Tibial artery (tissue), 4 donors: ENCODE measurements at regions not wholly inside any gene's neighbourhood (a gene's known extent, or its start where the extent isn't known, plus 50 kb on each side); places are given as distances from the start of the nearest gene placed in this dataset.

ENCODE experiments used
- DNase-seq, 2 donors: peaks; one replicate each; pipeline ENCODE4 v3.0.0-alpha.2; 2019
- H3K27ac ChIP-seq, 2 donors: fragments of 200-600 bp; sonication (generic) in 1 of 2; 1 replicate in 1 of 2; 2 replicates in 1 of 2; pipeline ENCODE4 v1.5.1; 2018 to 2019; ENCODE audit warnings: mild to moderate bottlenecking in 1 of 2
- H3K27me3 ChIP-seq, 2 donors: fragments of 200-600 bp; sonication (generic) in 1 of 2; one replicate each; pipeline versions ENCODE4 v1.5.1 to v1.6.0; 2016 to 2019
- H3K36me3 ChIP-seq, 3 donors: fragments of 200-600 bp; sonication (generic) in 2 of 3; one replicate each; pipeline ENCODE4 v1.5.1; 2016 to 2019; ENCODE audit warnings: mild to moderate bottlenecking in 2 of 3
- H3K4me1 ChIP-seq, 4 donors: fragments of 200-600 bp; sonication (generic) in 2 of 4; 1 replicate in 3 of 4; 2 replicates in 1 of 4; pipeline ENCODE4 v1.5.1; 2016 to 2019
- H3K4me3 ChIP-seq, 2 donors: fragments of 200-600 bp; sonication (generic) in 1 of 2; 1 replicate in 1 of 2; 2 replicates in 1 of 2; pipeline ENCODE4 v1.5.1; 2018 to 2019; ENCODE audit warnings: mild to moderate bottlenecking in 2 of 2
- H3K9me3 ChIP-seq, 3 donors: fragments of 200-600 bp; sonication (generic) in 1 of 3; one replicate each; pipeline ENCODE4 v1.5.1; 2016 to 2019
- intact Hi-C: fragments of 100-400 bp; cut with DNase I; formaldehyde crosslinking; loops from one replicate; pipeline ENCODE4 v1.15.0; 2023; ENCODE audit warnings: low total_unique reads
- TF ChIP-seq, protein P1 (sequence below), 2 experiments: fragments of 200-600 bp in 1 of 2; fragments of 450-650 bp in 1 of 2; IDR thresholded peaks; one replicate each; pipeline ENCODE4 v1.5.1; 2017 to 2019; ENCODE audit warnings: antibody characterized with exemption in 2 of 2, mild to moderate bottlenecking in 1 of 2, moderate library complexity in 1 of 2

DNA sequence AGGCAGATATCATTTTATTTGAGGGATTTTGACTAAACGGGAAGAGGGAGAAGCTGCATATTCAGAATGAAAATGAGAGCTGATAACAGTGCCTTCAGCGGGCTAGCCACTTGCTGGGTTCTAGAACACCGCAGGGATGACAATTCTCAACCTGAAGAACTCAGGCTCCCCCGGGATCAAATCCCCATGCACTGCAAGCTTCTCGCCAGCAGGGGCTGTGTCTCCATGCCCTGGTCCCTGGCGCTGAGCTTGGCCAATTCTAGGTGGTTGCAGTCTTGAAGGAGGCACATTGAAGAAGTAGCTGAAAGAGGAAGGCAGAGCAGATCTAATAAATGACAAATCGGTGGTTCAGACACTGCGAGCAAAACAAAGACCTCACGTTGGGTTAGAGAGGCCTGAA, 128.7 kb downstream of the UQCRFS1 start:
- TF ChIP-seq, protein P1, sequence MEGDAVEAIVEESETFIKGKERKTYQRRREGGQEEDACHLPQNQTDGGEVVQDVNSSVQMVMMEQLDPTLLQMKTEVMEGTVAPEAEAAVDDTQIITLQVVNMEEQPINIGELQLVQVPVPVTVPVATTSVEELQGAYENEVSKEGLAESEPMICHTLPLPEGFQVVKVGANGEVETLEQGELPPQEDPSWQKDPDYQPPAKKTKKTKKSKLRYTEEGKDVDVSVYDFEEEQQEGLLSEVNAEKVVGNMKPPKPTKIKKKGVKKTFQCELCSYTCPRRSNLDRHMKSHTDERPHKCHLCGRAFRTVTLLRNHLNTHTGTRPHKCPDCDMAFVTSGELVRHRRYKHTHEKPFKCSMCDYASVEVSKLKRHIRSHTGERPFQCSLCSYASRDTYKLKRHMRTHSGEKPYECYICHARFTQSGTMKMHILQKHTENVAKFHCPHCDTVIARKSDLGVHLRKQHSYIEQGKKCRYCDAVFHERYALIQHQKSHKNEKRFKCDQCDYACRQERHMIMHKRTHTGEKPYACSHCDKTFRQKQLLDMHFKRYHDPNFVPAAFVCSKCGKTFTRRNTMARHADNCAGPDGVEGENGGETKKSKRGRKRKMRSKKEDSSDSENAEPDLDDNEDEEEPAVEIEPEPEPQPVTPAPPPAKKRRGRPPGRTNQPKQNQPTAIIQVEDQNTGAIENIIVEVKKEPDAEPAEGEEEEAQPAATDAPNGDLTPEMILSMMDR (IDR thresholded peaks at IDR 0.05): no peak
- intact Hi-C loops: no loop called here
- H3K27ac ChIP-seq: no peak overlapping the region
- no peaks in the 10 kb centered on the region for H3K36me3 ChIP-seq
- no peak overlapping the region for H3K4me3 ChIP-seq
- no peaks in the 10 kb centered on the region for H3K27me3 ChIP-seq
- H3K4me1 ChIP-seq: no peaks in the 10 kb centered on the region
- no peak for DNase-seq
- no peaks in the 10 kb centered on the region for H3K9me3 ChIP-seq

DNA sequence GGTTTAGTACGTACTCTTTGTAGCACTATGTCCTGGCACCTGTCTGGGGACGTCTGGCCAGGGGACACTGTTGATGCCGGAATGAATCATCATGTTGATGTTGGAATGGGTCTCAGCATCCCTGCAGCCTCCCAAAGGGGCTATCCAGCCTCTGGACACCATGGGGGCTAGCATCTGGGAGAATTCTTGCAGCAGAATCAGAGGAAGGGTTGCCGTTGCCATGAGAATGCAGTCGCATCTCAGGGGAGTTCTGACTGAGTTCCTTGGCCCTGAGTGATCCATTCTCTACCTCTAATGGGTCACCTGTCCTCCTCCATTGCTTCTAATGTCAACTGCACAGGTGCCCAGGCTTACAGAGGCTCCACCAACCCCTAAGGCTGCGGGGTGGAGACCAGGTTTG, 129.1 kb downstream of the UQCRFS1 start:
- DNase-seq: peak in 1 of 2 donors; percentile 33
- intact Hi-C loops: no loop called here
- H3K27ac ChIP-seq: no peak overlapping the region
- H3K9me3 ChIP-seq: no peaks in the 10 kb centered on the region
- no peaks in the 10 kb centered on the region for H3K4me1 ChIP-seq
- no peaks in the 10 kb centered on the region for H3K27me3 ChIP-seq
- TF ChIP-seq, protein P1 (IDR thresholded peaks at IDR 0.05): no peak
- H3K4me3 ChIP-seq: no peak overlapping the region
- no peaks in the 10 kb centered on the region for H3K36me3 ChIP-seq

DNA sequence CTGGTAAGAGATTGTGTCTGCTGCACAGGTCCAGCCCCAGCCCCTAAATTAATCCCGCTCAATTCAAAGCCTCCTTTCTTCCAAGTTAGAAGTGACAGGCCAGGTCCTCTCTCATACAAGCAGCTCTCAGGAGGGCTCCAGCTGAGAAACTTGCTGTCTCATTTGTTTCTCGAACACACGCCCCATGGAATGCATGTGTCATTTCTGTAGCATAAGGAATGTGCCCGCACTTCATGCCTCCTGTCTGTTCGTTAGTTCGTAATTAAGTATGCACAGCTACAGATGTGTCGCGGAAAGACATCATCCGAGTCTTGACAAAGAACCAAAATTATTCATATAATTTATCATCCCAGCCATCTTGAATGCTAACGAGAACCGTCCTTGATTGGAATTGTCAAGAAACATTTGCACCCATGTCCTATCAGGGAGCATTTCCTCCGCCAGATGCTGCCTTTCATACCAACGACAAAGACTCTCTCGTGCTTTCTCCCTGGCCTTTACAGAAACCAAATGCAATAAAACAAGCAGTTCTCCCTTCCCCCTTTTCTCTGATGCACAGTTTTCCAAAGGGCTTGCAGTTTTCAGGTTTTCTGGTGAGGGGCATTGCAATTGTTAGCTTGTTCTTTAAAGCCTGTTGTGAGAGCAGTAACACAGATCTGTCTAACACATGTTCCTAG, 133.5 kb downstream of the UQCRFS1 start:
- no peaks in the 10 kb centered on the region for H3K4me1 ChIP-seq
- intact Hi-C loops: no loop called here
- no peaks in the 10 kb centered on the region for H3K36me3 ChIP-seq
- no peak for DNase-seq
- H3K27me3 ChIP-seq: no peaks in the 10 kb centered on the region
- H3K27ac ChIP-seq: no peak overlapping the region
- H3K9me3 ChIP-seq: no peaks in the 10 kb centered on the region
- H3K4me3 ChIP-seq: no peak overlapping the region
- TF ChIP-seq, protein P1 (IDR thresholded peaks at IDR 0.05): no peak

DNA sequence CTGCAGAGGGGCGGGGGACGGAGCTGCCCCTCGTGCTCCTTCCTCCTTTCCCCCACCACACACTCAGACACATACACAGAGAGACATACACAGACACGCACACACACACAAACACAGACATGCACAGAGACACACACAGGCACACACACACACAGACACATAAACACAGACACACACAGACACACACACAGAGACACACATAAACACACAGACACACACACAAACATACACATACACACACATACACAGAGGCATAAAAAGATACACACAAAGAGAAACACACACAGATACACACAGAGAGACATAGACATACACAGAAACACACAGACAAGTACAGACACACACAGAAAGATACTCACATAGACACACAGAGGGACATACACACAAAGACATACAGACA, 136.0 kb downstream of the UQCRFS1 start:
- Histone ChIP-seq H3K4me3 (no peak overlapping the region), H3K36me3 (no peaks in the 10 kb centered on the region), H3K4me1 (no peaks in the 10 kb centered on the region), H3K27ac (no peak overlapping the region), H3K9me3 (no peaks in the 10 kb centered on the region), H3K27me3 (no peaks in the 10 kb centered on the region)
- no peak for DNase-seq
- TF ChIP-seq, protein P1 (IDR thresholded peaks at IDR 0.05): no peak
- intact Hi-C loops: no loop called here

DNA sequence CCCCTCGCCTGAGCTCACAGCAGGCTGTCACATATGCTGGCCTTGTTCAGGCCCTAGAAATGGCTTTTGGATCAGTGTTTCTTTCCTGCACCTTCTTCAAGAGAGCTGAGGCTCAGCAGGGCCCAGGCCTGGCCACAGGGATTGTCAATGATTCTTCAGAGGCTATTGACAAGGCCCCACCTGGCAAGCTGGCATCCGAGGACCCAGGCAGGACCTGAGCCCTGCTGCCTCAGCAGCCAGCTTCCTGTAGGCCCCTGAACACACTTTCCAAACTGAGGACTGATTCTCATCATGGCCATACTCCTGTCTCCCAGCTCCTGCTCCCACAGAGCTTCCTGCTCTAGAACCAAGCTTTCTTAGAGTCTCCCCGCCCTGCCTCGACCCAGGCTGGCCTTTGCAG, 136.8 kb downstream of the UQCRFS1 start:
- DNase-seq: no peak
- Histone ChIP-seq H3K4me3 (no peak overlapping the region), H3K27ac (no peak overlapping the region), H3K9me3 (no peaks in the 10 kb centered on the region), H3K27me3 (no peaks in the 10 kb centered on the region), H3K36me3 (no peaks in the 10 kb centered on the region), H3K4me1 (no peaks in the 10 kb centered on the region)
- intact Hi-C loops: no loop called here
- TF ChIP-seq, protein P1 (IDR thresholded peaks at IDR 0.05): no peak

DNA sequence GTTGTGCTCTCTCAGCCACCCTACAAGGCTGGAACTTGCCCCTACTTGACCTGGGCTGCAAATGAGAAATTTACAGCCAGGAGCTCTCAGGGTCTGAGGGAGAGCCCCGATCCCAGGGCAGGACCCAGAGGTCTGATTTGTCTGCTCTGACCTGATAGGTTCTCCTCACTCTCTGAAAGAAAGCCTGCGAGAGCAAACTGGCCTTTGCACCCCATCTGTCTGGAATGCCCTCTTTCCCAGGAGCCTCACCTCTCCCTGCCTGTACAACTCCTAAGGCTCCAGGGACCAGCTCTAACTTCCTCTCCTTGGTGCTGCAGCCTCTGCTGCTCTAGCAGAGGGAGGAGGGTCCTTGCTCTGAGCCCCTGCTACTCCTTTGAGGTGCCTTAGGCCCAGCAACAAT, 137.8 kb downstream of the UQCRFS1 start:
- DNase-seq: no peak
- TF ChIP-seq, protein P1 (IDR thresholded peaks at IDR 0.05): no peak
- Histone ChIP-seq H3K27ac (no peak overlapping the region), H3K4me3 (no peak overlapping the region), H3K4me1 (no peaks in the 10 kb centered on the region), H3K9me3 (no peaks in the 10 kb centered on the region), H3K36me3 (no peaks in the 10 kb centered on the region), H3K27me3 (no peaks in the 10 kb centered on the region)
- intact Hi-C loops: no loop called here
